DOHH2 (cell line): ENCODE measurements at regions not wholly inside any gene's neighbourhood (a gene's known extent, or its start where the extent isn't known, plus 50 kb on each side); places are given as distances from the start of the nearest gene placed in this dataset.

ENCODE experiments used
- H3F3A ChIP-seq: fragments of 200-600 bp; sonication (generic), shearing (Covaris generic); 2 replicates; pipeline ENCODE4 v1.6.0; 2016; ENCODE audit warnings: antibody characterized with exemption, mild to moderate bottlenecking; ENCODE audit not compliant: control insufficient read depth, insufficient read depth
- H3K27ac ChIP-seq: fragments of 200-600 bp; sonication (generic); 2 replicates; pipeline ENCODE4 v1.5.1; 2014; ENCODE audit warnings: low read depth, mild to moderate bottlenecking, low read length, moderate library complexity
- H3K27me3 ChIP-seq: fragments of 200-600 bp; sonication (generic); 2 replicates; pipeline ENCODE4 v1.6.1; 2014; ENCODE audit warnings: mild to moderate bottlenecking, low read length, mixed read lengths; ENCODE audit not compliant: control insufficient read depth
- H3K36me3 ChIP-seq: fragments of 200-600 bp; sonication (generic); 2 replicates; pipeline ENCODE4 v1.6.1; 2014; ENCODE audit warnings: mild to moderate bottlenecking, low read length, moderate library complexity, mixed read lengths; ENCODE audit not compliant: control insufficient read depth
- H3K4me1 ChIP-seq: fragments of 200-600 bp; sonication (generic); 2 replicates; pipeline ENCODE4 v1.6.1; 2014; ENCODE audit warnings: mild to moderate bottlenecking, low read length, mixed read lengths; ENCODE audit not compliant: control insufficient read depth
- H3K4me2 ChIP-seq: fragments of 200-600 bp; sonication (generic); 2 replicates; pipeline ENCODE4 v1.6.0; 2014; ENCODE audit warnings: mild to moderate bottlenecking, low read length, moderate library complexity
- H3K4me3 ChIP-seq: fragments of 200-600 bp; sonication (generic); 2 replicates; pipeline ENCODE4 v1.5.1; 2014; ENCODE audit warnings: mild to moderate bottlenecking, low read length, mixed read lengths
- H3K79me2 ChIP-seq: fragments of 200-600 bp; sonication (generic); 2 replicates; pipeline ENCODE4 v1.6.1; 2014; ENCODE audit warnings: mild to moderate bottlenecking, low read length, mixed read lengths; ENCODE audit not compliant: control insufficient read depth
- H3K9me2 ChIP-seq: fragments of 200-600 bp; sonication (generic); replicated peaks from 2 replicates; pipeline ENCODE4 v1.6.1; 2014; ENCODE audit warnings: mild to moderate bottlenecking, low read length, mixed read lengths; ENCODE audit not compliant: control insufficient read depth
- H3K9me3 ChIP-seq: fragments of 200-600 bp; sonication (generic); 2 replicates; pipeline ENCODE4 v1.6.1; 2014; ENCODE audit warnings: antibody characterized with exemption, low read length, mixed read lengths; ENCODE audit not compliant: control insufficient read depth, insufficient read depth
- H4K20me1 ChIP-seq: fragments of 200-600 bp; sonication (generic); 2 replicates; pipeline ENCODE4 v1.6.0; 2014; ENCODE audit warnings: low read depth, mild to moderate bottlenecking, antibody characterized with exemption, low read length, moderate library complexity; ENCODE audit not compliant: control insufficient read depth, insufficient read depth
- CTCF ChIP-seq: fragments of 200-600 bp; sonication (generic); IDR thresholded peaks from one replicate; pipeline ENCODE4 v1.5.1; 2014; ENCODE audit warnings: antibody characterized with exemption, mild to moderate bottlenecking, low read depth, low read length; ENCODE audit not compliant: poor library complexity, severe bottlenecking
- EZH2phosphoT487 ChIP-seq: fragments of 200-600 bp; sonication (generic); IDR thresholded peaks from 2 replicates; pipeline ENCODE4 v1.6.1; 2017; ENCODE audit warnings: borderline replicate concordance, mild to moderate bottlenecking, antibody characterized with exemption, low read length, moderate library complexity, mixed read lengths

GRCh38 chr3:40908612-40909011, 290.7 kb upstream of the CTNNB1 start:
- no peak overlapping the region for H3K4me3 ChIP-seq
- H3K27ac ChIP-seq: no peak overlapping the region
- H3F3A ChIP-seq: no peaks in the 10 kb centered on the region
- H4K20me1 ChIP-seq: no peaks in the 10 kb centered on the region
- H3K27me3 ChIP-seq: no peaks in the 10 kb centered on the region
- no peaks in the 10 kb centered on the region for H3K9me3 ChIP-seq
- no peaks in the 10 kb centered on the region for H3K36me3 ChIP-seq
- H3K9me2 ChIP-seq: no peaks in the 10 kb centered on the region
- H3K4me2 ChIP-seq: no peak overlapping the region
- TF ChIP-seq CTCF: no peak
- no peaks in the 10 kb centered on the region for H3K79me2 ChIP-seq
- H3K4me1 ChIP-seq: no peaks in the 10 kb centered on the region

- Histone ChIP-seq H3K9me2 (no peaks in the 10 kb centered on the region), H3K9me3 (no peaks in the 10 kb centered on the region), H3F3A (no peaks in the 10 kb centered on the region), H3K36me3 (no peaks in the 10 kb centered on the region), H3K79me2 (no peaks in the 10 kb centered on the region), H3K27ac (no peak overlapping the region), H3K4me2 (no peak overlapping the region), H3K4me1 (no peaks in the 10 kb centered on the region), H3K27me3 (no peaks in the 10 kb centered on the region), H3K4me3 (no peak overlapping the region), H4K20me1 (no peaks in the 10 kb centered on the region)
- TF ChIP-seq EZH2phosphoT487: no peak
- no peak for TF ChIP-seq CTCF
Measured at GRCh38 chr3:40911264-40911663, 288.0 kb upstream of the CTNNB1 start.

- Histone ChIP-seq H3K27me3 (no peaks in the 10 kb centered on the region), H3K4me1 (no peaks in the 10 kb centered on the region), H3K4me2 (no peak overlapping the region), H3K4me3 (no peak overlapping the region), H3K9me3 (no peaks in the 10 kb centered on the region), H3K9me2 (no peaks in the 10 kb centered on the region), H3K27ac (no peak overlapping the region), H4K20me1 (no peaks in the 10 kb centered on the region), H3K79me2 (no peaks in the 10 kb centered on the region), H3F3A (no peaks in the 10 kb centered on the region), H3K36me3 (no peaks in the 10 kb centered on the region)
- no peak for TF ChIP-seq CTCF
- no peak for TF ChIP-seq EZH2phosphoT487
Measured at GRCh38 chr3:40911928-40912327, 287.4 kb upstream of the CTNNB1 start.

- H3K4me1 ChIP-seq: no peaks in the 10 kb centered on the region
- no peaks in the 10 kb centered on the region for H3K9me3 ChIP-seq
- no peaks in the 10 kb centered on the region for H3K79me2 ChIP-seq
- H3K27me3 ChIP-seq: no peaks in the 10 kb centered on the region
- no peak overlapping the region for H3K27ac ChIP-seq
- TF ChIP-seq EZH2phosphoT487: no peak
- no peak overlapping the region for H3K4me2 ChIP-seq
- H4K20me1 ChIP-seq: no peaks in the 10 kb centered on the region
- H3K9me2 ChIP-seq: no peaks in the 10 kb centered on the region
- no peaks in the 10 kb centered on the region for H3F3A ChIP-seq
- H3K4me3 ChIP-seq: no peak overlapping the region
- H3K36me3 ChIP-seq: no peaks in the 10 kb centered on the region
Measured at GRCh38 chr3:40912461-40912860, 286.8 kb upstream of the CTNNB1 start.
